ENCODE measurements at regions not wholly inside any gene's neighbourhood (a gene's known extent, or its start where the extent isn't known, plus 50 kb on each side); places are given as distances from the start of the nearest gene placed in this dataset.

DNA sequence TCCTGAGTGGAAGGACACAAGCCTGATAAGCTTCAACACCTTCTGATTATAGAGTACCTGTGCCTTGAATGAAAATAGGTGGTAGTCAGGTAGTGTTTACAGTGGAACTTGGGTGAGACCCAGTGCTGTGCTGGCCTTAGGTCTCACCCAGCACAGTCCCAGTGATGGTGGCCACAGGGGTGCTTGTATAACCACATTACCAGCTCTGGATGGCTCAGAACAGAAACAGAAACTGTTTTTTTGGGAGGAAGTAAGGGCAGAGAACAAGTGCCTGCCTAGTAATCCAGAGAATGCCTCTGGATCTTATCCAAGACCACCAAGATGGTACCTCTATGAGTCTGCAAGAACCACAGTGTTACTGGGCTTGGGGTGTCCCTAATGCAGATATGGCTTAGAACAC is 171.5 kb upstream of the DIPK2B start:
- no peak for DNase-seq

DNA sequence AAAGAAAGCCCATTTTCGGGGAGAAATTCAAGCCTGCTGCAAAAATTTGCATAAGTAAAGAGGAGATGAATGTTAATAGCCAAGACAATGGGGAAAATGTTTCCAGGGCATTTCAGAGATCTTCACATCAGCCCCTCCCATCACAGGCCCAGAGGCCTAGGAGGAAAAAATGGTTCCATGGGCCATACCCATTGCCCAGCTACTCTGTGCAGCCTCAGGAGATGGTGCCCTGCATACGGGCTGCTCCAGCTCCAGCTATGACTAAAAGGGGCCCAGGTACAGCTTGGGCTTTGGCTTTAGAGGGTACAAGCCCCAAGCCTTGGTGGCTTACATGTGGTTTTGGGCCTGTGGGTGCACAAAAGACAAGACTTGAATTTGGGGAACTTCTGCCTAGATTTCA is 168.0 kb upstream of the DIPK2B start:
- no peak for DNase-seq

- DNase-seq = no peak
Measured at GRCh38 chrX:45363596-45363995, 162.9 kb upstream of the DIPK2B start.

DNA sequence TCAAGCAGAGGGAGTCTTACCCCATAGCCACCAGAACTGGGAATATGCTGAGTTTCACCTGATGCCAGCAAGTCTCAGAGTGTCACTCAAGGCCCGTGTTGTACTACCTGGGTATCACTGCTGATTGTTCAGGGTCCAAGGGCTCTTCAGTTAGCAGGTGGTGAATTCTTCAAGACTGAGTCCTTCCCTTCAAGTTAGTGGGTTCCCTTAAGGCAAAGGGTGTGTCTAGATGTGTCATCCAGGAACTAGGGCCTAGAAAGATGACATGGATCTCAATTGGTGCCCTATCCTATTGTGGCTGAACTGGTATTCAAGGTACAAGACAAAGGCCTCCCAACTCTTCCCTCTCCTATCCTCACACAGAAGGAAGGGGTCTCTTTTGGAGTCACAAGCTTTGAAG is 159.9 kb upstream of the DIPK2B start:
- no peak for DNase-seq

DNA sequence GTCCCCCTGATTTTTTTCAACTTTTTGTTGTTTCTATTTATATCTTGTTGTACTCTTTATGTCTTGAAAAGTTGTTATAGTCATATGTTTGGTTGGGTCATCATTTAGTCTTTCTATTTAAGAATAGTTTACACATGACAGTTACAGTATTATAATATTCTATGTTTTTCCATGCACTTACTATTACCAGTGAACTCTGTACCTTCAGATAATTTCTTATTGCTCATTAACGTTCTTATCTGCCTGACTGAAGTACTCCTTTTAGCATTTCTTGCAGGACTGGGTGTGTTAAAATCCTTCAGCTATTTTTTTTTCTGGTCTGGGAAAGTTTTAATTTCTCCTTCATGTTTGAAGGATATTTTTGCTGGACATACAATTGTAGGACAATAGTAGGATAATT is 157.7 kb upstream of the DIPK2B start:
- DNase-seq = no peak

GRCh38 chrX:45353456-45353855 is 152.8 kb upstream of the DIPK2B start:
- no peak for DNase-seq

GRCh38 chrX:45352611-45353010 is 151.9 kb upstream of the DIPK2B start:
- DNase-seq = no peak

DNA sequence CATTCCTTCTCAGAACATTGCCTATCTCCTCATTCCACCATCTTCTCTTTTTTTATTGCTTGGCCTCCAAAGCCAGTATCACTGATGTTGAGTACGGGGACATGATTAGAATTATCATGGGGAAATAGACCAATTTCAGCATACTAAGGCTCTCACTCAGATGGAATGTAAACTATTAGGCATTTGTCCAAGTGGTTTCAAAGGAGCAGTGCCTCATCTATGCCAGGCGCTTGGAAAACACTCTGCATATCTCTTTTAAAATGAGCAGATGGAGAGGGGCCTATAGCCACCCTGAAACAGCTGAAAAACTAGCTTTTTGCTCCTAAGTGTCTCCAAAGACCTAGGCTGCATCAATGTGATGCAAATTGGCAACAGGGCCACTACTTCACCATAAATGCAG is 150.8 kb upstream of the DIPK2B start:
- DNase-seq = no peak

DNA sequence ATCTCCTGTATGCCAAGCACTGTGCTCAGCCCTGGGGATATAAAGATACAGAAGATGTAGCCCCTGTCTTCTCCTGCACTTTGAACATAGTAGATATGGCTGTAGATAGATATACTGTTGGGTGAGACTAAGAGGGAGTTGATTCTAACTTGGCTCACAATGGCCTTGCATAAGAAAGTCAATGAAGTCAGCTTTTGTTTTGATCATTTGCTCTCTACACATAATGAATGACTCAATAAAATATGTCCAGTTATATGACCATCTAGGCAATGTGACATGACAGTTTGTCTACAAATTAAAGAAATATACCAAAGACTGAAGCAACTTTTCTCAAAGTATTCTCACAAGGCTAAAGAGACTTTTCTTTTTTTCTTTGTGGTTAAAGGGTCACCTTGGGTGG is 147.6 kb upstream of the DIPK2B start:
- DNase-seq = no peak

DNA sequence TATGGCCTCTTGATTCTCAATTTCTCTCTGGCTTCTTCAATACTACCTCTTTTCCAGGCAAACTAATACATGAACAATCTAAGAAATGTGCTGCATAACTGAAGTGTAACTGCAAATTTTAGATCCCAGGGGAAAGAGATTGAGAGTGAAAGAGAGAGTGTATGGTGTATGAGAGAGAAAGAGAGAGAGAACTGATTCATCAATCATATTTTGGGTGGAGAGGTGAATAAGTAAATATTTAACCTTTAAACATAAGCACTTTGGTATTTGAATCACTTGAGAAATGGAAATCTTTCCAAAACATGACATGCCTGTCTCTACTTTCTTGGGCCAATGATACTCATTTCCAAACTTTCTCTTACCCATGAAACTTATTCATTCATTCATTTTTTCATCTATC is 147.2 kb upstream of the DIPK2B start:
- DNase-seq = no peak

- no peak for DNase-seq
Measured at GRCh38 chrX:45344594-45344993, 143.9 kb upstream of the DIPK2B start.

- DNase-seq = no peak
Measured at GRCh38 chrX:45329217-45329616, 128.5 kb upstream of the DIPK2B start.

DNA sequence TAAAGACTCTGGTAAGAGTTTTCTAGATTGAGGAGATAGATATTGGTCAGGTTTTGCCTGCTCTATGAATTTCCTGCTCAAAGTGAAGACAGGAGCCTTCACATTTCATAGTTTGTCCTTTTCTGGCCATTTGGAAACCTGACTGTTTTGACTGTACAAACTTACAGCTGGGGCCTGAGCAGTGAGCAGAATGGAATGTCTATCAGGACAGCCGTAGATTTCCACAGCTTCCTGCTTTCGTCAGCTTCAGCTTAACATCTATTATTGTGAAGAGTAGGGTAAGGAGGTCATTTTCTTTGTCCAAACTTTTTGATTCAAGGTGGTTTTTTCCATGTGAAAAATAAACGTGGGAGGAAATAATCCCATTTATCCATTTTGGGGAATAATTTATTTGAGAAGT is 124.3 kb upstream of the DIPK2B start:
- DNase-seq = no peak

GRCh38 chrX:45323387-45323786 is 122.7 kb upstream of the DIPK2B start:
- DNase-seq = no peak

GRCh38 chrX:45322820-45323219 is 122.1 kb upstream of the DIPK2B start:
- DNase-seq = no peak

DNA sequence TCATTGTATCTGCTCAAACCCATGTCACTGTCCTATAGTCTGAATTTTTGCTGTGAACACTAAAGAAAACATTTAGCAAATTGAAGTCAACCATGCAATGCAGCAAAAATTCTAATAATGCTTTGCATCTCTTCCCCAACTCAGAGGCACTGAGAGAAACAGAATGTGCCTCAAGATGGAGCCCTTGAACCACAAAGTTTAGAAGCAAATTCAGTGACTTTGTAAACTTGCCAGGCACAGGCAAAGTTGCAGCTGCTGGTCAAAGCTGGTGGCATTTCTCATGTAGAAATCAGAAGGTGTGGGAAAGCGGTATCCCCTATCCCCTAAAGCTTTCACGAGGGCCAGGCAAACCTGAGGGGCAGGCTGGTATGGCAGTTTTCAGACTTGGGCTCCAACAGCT is 121.7 kb upstream of the DIPK2B start:
- peak; percentile 1 for DNase-seq

GRCh38 chrX:45320191-45320590 is 119.5 kb upstream of the DIPK2B start:
- DNase-seq = no peak

DNA sequence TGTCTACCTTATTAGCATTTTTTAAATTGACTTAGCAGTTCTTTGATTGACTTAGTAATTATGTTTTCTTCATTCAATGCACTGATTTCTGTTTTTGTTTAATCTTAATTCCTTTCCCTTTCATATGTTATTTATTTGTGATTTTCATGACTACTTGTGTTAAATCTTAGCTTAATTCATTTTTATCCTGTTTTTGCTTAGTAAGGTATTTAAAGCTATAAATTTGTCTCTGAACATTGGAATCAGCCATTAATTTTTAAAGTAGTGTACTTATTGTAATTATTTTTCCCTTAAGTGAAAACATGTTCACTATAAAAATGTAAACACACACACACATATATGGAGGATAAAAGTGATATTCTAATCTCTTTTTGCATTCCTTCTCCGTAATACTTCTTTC is 109.1 kb upstream of the DIPK2B start:
- no peak for DNase-seq

DNA sequence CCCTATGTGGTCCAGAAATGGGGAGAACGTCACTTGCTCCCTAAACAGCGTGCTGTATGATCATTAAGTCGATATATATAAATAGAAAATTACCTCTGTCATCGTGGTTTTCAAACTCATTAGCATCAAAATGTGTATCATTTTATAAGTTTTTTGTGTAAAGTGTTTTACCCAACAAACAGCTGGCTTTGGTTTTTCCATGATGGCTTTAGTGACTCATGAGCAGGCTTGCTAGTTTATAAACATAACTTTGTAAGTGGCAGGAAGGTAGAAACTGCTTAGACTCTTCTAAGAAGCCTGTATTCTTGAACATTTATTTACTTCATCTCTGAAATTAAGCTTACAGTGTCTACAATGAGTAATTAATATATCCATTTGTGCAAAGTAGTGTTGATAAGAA is 108.4 kb upstream of the DIPK2B start:
- DNase-seq = no peak

DNA sequence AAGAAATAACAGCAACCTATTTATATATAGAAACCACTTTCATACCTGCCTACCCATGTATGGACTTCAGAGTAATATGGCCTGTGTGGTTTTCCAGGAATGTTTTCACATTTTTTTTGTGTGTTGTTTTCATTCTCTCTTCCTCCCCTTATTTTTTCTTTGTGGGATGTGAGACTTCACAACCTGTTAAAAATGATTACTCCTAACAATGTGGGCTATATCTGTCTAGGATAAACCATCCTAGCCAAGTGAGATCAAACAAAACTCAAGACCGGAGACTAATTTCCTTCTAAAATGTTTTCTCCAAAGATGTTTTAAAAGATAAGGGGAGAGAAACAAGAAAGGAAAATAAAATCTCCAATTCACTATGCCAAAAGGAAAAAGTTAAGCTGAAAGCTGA is 106.1 kb upstream of the DIPK2B start:
- no peak for DNase-seq

DNA sequence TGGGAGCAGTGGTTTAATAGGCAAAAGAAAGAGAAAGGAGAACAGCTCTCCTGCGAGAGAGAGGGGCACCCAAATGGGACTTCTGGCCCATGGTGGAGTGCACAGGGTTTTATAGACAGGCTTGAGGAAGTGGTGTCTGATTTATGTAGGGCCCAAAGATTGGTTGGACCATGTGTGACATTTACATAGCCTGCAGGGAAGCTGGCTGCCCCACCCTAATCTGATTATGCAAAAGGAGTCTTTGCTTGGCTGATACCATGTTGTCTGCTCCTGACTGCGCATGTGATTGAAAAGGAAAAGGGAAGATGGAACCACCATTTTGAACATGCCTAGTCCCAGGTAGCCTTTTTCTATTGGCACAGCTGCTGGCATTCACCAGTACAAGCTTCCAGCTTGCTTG is 100.0 kb upstream of the DIPK2B start:
- no peak for DNase-seq

DNA sequence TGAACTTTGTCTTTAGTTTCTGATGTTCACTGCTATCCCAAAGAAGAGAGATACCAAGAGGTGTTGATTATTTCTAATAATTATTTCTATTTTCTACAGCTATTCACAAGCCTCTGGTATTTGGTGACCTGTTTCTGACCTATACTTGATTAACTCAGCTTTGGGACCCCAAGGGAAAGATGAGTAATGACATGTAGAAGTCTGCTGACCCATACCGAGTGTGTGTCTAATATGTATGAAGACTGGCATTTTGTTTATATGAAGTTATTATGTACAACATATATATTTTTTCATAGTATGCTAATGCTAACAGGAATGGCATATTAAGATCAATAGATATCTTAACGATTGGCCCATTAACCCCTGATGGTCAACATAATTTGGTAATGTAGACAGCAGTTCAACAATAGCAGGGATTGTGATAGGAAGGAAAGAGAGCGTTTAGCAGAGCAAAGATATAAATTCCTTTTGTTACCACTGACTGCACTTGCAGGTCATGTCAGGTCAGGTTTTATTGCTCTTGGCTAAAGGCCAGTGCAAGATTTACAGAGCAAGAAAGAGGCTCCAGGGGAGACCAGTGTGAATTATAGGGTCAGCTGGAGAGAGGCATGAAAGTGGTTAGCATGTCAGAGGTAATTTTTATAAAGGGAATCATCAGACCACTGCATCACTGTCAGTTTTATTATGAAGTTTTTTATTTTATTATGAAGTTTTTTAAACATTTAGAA is 94.7 kb upstream of the DIPK2B start:
- DNase-seq = no peak

- DNase-seq = no peak
Measured at GRCh38 chrX:45274576-45274975, 73.9 kb upstream of the DIPK2B start.

DNA sequence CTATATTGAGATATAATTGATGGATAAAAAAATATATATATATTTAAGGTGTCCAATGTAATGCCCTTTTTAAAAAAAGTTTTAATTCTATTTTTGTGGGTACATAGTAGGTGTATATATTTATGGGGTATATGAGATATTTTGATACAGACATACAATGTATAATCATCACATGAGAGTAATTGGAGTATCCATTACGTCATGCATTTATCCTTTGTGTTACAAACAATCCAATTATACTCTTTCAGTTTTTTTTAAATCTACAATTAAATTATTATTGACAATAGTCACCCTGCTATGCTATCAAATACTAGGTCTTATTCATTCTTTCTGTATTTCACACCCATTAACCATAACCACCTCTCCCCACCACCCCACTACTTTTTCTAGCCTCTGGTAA is 66.3 kb upstream of the DIPK2B start:
- DNase-seq = no peak

GRCh38 chrX:45266456-45266855 is 65.8 kb upstream of the DIPK2B start:
- no peak for DNase-seq

All from skin of body (tissue), 1 donor.